AG04449 (cell line): ENCODE measurements at regions not wholly inside any gene's neighbourhood (a gene's known extent, or its start where the extent isn't known, plus 50 kb on each side); places are given as distances from the start of the nearest gene placed in this dataset.
"Not testable (repeated sequence)": the region's sequence is repeated elsewhere in the genome, so short reads cannot be mapped to it uniquely, and the experiment has no call there.

ENCODE experiments used
- CTCF ChIA-PET: fragments of 350-600 bp; formaldehyde crosslinking; extraction: SDS; loops from one replicate; lab custom pipeline; 2021; ENCODE audit warnings: antibody characterized with exemption; lab: Yijun Ruan, JAX
- POLR2A ChIA-PET: fragments of 400-600, 350-600 bp; formaldehyde crosslinking; extraction: SDS; loops from one replicate; lab custom pipeline; 2020; ENCODE audit warnings: antibody characterized with exemption, inconsistent platforms; lab: Yijun Ruan, JAX
- DNase-seq: peaks from one replicate; pipeline ENCODE4 v3.0.0-alpha.2; 2010; ENCODE audit warnings: low read depth, low spot score
- H3K4me3 ChIP-seq: 2 replicates; pipeline ENCODE4 v1.5.1; 2011; ENCODE audit warnings: low read depth, mild to moderate bottlenecking, control low read depth, low read length
- TF ChIP-seq, protein P1 (sequence below): IDR thresholded peaks from one replicate; pipeline ENCODE4 v1.5.1; 2011; ENCODE audit warnings: mild to moderate bottlenecking, moderate library complexity, low read length, control low read depth, inconsistent platforms; ENCODE audit not compliant: insufficient read depth; ENCODE audit errors: missing control alignments

DNA sequence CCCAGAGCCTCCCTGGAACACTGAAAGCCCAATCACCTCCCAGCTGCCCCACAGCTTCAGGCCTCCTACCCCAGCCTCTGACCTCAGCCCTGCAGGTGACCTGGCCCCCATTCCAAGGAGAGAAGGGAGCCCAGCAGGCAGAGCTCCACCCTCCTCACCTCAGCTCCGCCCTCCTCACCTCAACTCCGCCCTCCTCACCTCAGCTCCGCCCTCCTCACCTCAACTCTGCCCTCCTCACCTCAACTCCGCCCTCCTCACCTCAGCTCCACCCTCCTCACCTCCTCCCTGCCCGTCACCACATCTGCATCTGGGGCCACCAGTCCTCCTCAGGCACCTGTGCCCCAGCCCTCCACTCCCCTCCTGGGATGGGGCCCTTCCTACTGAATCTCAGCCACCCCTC lies 112.2 kb upstream of the SFSWAP start:
- DNase-seq = no peak
- ChIA-PET POLR2A (no interaction called here), CTCF (no interaction called here)
- TF ChIP-seq, protein P1, sequence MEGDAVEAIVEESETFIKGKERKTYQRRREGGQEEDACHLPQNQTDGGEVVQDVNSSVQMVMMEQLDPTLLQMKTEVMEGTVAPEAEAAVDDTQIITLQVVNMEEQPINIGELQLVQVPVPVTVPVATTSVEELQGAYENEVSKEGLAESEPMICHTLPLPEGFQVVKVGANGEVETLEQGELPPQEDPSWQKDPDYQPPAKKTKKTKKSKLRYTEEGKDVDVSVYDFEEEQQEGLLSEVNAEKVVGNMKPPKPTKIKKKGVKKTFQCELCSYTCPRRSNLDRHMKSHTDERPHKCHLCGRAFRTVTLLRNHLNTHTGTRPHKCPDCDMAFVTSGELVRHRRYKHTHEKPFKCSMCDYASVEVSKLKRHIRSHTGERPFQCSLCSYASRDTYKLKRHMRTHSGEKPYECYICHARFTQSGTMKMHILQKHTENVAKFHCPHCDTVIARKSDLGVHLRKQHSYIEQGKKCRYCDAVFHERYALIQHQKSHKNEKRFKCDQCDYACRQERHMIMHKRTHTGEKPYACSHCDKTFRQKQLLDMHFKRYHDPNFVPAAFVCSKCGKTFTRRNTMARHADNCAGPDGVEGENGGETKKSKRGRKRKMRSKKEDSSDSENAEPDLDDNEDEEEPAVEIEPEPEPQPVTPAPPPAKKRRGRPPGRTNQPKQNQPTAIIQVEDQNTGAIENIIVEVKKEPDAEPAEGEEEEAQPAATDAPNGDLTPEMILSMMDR = no peak
- no peak overlapping the region for H3K4me3 ChIP-seq

DNA sequence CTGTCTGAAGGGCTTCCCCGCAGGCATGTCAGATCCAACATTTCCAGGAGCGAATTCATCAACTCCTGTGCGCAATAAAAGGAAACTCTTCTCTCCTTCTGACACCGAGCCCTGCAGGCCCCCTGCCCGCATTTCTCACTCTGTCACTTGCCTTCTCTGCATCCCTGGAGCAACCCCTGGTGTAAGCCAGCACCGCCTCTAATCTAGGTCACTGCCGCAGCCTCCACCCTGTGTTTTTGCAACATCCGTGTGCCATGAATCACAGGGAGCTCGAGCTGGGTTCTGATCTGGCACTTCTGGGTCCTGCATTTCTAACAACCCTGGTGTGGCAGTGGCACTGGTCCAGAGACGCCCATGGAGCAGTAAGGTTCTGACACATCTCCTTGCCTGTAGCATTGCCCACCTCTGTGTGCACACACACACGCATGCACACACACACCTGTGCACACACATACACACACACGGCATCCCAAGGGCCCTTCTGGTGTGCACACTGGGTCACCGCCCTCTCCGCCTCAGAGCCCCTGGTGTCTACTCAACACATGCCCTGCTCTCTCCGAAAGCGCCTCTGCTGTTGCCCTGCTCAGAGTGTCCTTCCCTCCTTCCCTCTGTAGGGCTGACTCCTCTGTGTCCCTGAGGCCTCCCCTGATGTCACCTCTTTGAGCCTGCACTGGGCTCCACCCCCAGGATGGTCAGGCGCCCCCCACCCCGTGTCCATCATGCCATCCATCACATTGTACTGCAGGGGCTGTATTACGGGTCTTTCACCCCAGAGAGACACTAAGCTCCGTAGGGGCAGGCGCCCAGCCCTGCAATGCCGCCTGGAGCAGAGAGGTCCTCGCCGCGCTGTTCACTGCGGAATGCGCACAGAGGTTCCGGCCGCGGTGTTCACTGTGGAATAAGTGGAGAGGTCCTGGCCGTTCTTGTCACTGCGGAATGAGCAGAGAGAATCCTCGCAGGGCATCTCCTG lies 111.4 kb upstream of the SFSWAP start:
- ChIA-PET POLR2A (no interaction called here), CTCF (no interaction called here)
- no peak for DNase-seq
- TF ChIP-seq, protein P1 = no peak
- no peak overlapping the region for H3K4me3 ChIP-seq

GRCh38 chr12:131600160-131600532 lies 110.7 kb upstream of the SFSWAP start:
- H3K4me3 ChIP-seq = no peak overlapping the region
- CTCF ChIA-PET = no interaction called here
- POLR2A ChIA-PET = no interaction called here
- no peak for DNase-seq
- TF ChIP-seq, protein P1 = no peak

GRCh38 chr12:131601499-131601898 lies 109.4 kb upstream of the SFSWAP start:
- CTCF ChIA-PET, DNase-seq, POLR2A ChIA-PET, H3K4me3 ChIP-seq: not testable (repeated sequence)

- H3K4me3 ChIP-seq = no peak overlapping the region
- POLR2A ChIA-PET = no interaction called here
- TF ChIP-seq, protein P1 = no peak
- DNase-seq = no peak
- CTCF ChIA-PET = no interaction called here
Measured at GRCh38 chr12:131603106-131603938, 107.6 kb upstream of the SFSWAP start.

- TF ChIP-seq, protein P1 = no peak
- CTCF ChIA-PET = no interaction called here
- DNase-seq = no peak
- no peak overlapping the region for H3K4me3 ChIP-seq
- POLR2A ChIA-PET = no interaction called here
Measured at GRCh38 chr12:131603939-131604795, 106.7 kb upstream of the SFSWAP start.
